ENCODE measurements at regions not wholly inside any gene's neighbourhood (a gene's known extent, or its start where the extent isn't known, plus 50 kb on each side); places are given as distances from the start of the nearest gene placed in this dataset.

- TF ChIP-seq, protein P1, sequence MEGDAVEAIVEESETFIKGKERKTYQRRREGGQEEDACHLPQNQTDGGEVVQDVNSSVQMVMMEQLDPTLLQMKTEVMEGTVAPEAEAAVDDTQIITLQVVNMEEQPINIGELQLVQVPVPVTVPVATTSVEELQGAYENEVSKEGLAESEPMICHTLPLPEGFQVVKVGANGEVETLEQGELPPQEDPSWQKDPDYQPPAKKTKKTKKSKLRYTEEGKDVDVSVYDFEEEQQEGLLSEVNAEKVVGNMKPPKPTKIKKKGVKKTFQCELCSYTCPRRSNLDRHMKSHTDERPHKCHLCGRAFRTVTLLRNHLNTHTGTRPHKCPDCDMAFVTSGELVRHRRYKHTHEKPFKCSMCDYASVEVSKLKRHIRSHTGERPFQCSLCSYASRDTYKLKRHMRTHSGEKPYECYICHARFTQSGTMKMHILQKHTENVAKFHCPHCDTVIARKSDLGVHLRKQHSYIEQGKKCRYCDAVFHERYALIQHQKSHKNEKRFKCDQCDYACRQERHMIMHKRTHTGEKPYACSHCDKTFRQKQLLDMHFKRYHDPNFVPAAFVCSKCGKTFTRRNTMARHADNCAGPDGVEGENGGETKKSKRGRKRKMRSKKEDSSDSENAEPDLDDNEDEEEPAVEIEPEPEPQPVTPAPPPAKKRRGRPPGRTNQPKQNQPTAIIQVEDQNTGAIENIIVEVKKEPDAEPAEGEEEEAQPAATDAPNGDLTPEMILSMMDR (IDR thresholded peaks at IDR 0.05) = no peak
- no peak for TF ChIP-seq EZH2 (IDR thresholded peaks at IDR 0.05; ENCODE audit: borderline replicate concordance, insufficient read depth, low read depth, low read length, poor library complexity, severe bottlenecking)
Measured at GRCh38 chr5:162382839-162383238, 315.3 kb downstream of the GABRG2 start.

Measured in B cell (primary cell).